WERI-Rb-1 (cell line): ENCODE measurements at regions not wholly inside any gene's neighbourhood (a gene's known extent, or its start where the extent isn't known, plus 50 kb on each side); places are given as distances from the start of the nearest gene placed in this dataset.
A peak's percentile ranks its signal among the peaks of the same experiment; 100 is the strongest.

Experiments used
- DNase-seq: peaks from one replicate; pipeline ENCODE4 v3.0.0-alpha.2; 2020
- H3K27ac ChIP-seq: fragments of 250-450 bp; sonication (Bioruptor Pico); 2 replicates; pipeline ENCODE4 v1.5.1; 2020; ENCODE audit warnings: mild to moderate bottlenecking, moderate library complexity
- H3K27me3 ChIP-seq: fragments of 250-450 bp; sonication (Bioruptor Pico); 2 replicates; pipeline ENCODE4 v1.5.1; 2021; ENCODE audit warnings: mild to moderate bottlenecking, low read depth, moderate library complexity; ENCODE audit not compliant: insufficient read depth, severe bottlenecking
- H3K36me3 ChIP-seq: fragments of 250-450 bp; sonication (Bioruptor Pico); 2 replicates; pipeline ENCODE4 v1.5.1; 2020; ENCODE audit warnings: mild to moderate bottlenecking, moderate library complexity
- H3K4me3 ChIP-seq: 2 replicates; pipeline ENCODE4 v1.5.1; 2011; ENCODE audit warnings: low read depth, mild to moderate bottlenecking, control low read depth, low read length
- H3K9me3 ChIP-seq: fragments of 250-450 bp; sonication (Bioruptor Pico); 2 replicates; pipeline ENCODE4 v1.5.1; 2021; ENCODE audit warnings: mild to moderate bottlenecking, moderate library complexity; ENCODE audit not compliant: severe bottlenecking
- CTCF ChIP-seq: IDR thresholded peaks from 2 replicates; pipeline ENCODE4 v1.5.1; 2011; ENCODE audit warnings: low read depth, mild to moderate bottlenecking, control low read depth, inconsistent platforms, low read length

DNA sequence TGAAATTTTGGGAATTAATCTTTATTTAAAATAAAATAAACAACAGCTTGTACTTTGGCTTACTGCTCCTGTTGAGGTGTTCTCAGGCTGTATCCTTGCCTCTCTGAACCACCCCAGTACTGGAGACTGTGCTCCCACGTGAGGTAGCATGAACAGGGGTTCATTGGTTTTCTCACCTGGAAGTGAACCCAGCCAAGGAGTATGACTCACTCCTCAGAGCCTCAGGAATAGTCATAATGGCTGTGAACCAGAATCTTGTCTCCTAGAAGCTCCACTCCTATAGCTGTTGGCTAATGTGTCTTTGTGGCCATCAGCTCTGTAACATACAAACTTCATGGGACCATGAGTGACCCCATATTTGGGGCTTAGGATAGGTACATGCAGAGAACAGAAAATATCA lies 122.5 kb upstream of the ST8SIA2 start:
- no peak for DNase-seq
- no peak for TF ChIP-seq CTCF

DNA sequence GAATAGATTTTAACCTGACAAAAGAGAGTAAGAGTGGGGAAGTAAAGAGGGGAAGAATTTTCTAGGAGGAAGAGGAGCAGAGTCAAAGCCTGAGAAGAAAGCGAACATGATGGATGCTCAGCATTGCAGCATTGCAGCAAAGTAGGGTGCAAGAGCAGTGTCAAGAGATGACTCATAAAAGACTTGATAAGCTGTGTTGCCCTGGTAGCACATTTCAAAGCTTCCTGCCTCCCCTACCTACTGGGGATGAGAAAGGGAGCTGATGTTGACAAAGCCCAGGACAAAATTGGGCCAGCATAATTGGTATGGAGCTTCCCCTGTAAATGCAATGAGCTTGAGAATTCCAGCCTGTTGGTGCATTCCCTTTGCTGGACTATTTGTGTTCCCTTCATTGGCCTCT lies 121.6 kb upstream of the ST8SIA2 start:
- Histone ChIP-seq H3K27ac (no peak overlapping the region), H3K9me3 (no peaks in the 10 kb centered on the region), H3K27me3 (no peaks in the 10 kb centered on the region), H3K36me3 (no peaks in the 10 kb centered on the region), H3K4me3 (no peak overlapping the region)
- TF ChIP-seq CTCF, result no peak
- DNase-seq, result no peak

More for the DNA sequence above, 122.5 kb upstream of the ST8SIA2 start:
- H3K36me3 ChIP-seq, result no peaks in the 10 kb centered on the region
- H3K9me3 ChIP-seq, result no peaks in the 10 kb centered on the region
- H3K27me3 ChIP-seq, result no peaks in the 10 kb centered on the region
- no peak overlapping the region for H3K27ac ChIP-seq
- H3K4me3 ChIP-seq, result no peak overlapping the region

GRCh38 chr15:92273286-92273685 lies 120.4 kb upstream of the ST8SIA2 start:
- H3K36me3 ChIP-seq, result no peaks in the 10 kb centered on the region
- DNase-seq, result no peak
- no peaks in the 10 kb centered on the region for H3K9me3 ChIP-seq
- H3K4me3 ChIP-seq, result no peak overlapping the region
- TF ChIP-seq CTCF, result no peak
- no peak overlapping the region for H3K27ac ChIP-seq
- H3K27me3 ChIP-seq, result no peaks in the 10 kb centered on the region

- TF ChIP-seq CTCF, result no peak
Observed at GRCh38 chr15:92273723-92274122, 120.0 kb upstream of the ST8SIA2 start.

DNA sequence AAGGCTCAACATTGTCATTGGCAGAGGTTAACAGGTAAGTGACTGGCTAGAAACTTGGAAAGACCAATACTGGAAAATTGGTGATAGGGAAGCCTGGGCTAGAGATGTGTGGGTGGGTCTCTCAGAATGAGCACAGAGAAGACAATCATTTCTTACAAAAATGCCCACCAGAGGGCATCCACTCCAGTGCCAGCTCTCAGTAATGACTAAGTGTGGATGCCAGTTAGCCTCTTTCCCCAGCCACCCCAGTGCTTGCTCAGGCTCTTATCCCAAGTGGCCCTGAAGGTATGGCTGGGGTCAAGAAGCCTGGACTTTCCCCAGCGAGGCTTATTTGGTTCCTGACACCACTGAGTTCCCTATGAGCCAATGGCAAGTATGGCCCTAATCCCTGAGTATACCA lies 115.9 kb upstream of the ST8SIA2 start:
- H3K27ac ChIP-seq, result no peak overlapping the region
- peak; percentile 20 for DNase-seq
- TF ChIP-seq CTCF, result peak; percentile 62
- no peaks in the 10 kb centered on the region for H3K27me3 ChIP-seq
- H3K4me3 ChIP-seq, result no peak overlapping the region
- no peaks in the 10 kb centered on the region for H3K36me3 ChIP-seq
- H3K9me3 ChIP-seq, result no peaks in the 10 kb centered on the region

More at GRCh38 chr15:92273723-92274122, 120.0 kb upstream of the ST8SIA2 start:
- no peak overlapping the region for H3K4me3 ChIP-seq
- H3K27me3 ChIP-seq, result no peaks in the 10 kb centered on the region
- no peaks in the 10 kb centered on the region for H3K9me3 ChIP-seq
- no peak for DNase-seq
- no peak overlapping the region for H3K27ac ChIP-seq
- H3K36me3 ChIP-seq, result no peaks in the 10 kb centered on the region

- H3K4me3 ChIP-seq, result no peak overlapping the region
- H3K36me3 ChIP-seq, result no peaks in the 10 kb centered on the region
- DNase-seq, result no peak
- H3K27ac ChIP-seq, result no peak overlapping the region
- H3K9me3 ChIP-seq, result no peaks in the 10 kb centered on the region
- TF ChIP-seq CTCF, result no peak
- H3K27me3 ChIP-seq, result no peaks in the 10 kb centered on the region
Observed at GRCh38 chr15:92283813-92284212, 109.9 kb upstream of the ST8SIA2 start.
